Psoas muscle (tissue), 7 donors: ENCODE measurements at regions not wholly inside any gene's neighbourhood (a gene's known extent, or its start where the extent isn't known, plus 50 kb on each side); places are given as distances from the start of the nearest gene placed in this dataset.

Experiments
- ATAC-seq, 4 donors: fragments of 200-7000 bp; cut with Tn5 transposase; one replicate each; pipeline ENCODE4 v1.9.1; 2020; ENCODE audit warnings: moderate library complexity in 3 of 4, mild to moderate bottlenecking in 2 of 4
- DNase-seq, 2 donors: peaks; one replicate each; pipeline ENCODE4 v3.0.0-alpha.2; 2020
- H3K27ac ChIP-seq: fragments of 200-600 bp; one replicate; pipeline ENCODE4 v1.8.0; 2022
- H3K27me3 ChIP-seq, 3 donors: fragments of 200-600 bp in 1 of 3; one replicate each; pipeline versions ENCODE4 v1.6.1 to v1.8.0; 2013 to 2022; ENCODE audit warnings: low read length in 2 of 3, mild to moderate bottlenecking in 2 of 3, moderate library complexity in 1 of 3; ENCODE audit not compliant: insufficient read depth in 3 of 3
- H3K36me3 ChIP-seq, 2 donors: fragments of 200-600 bp in 1 of 2; one replicate each; pipeline versions ENCODE4 v1.6.1 to v1.8.0; 2013 to 2022; ENCODE audit warnings: low read depth in 1 of 2, mild to moderate bottlenecking in 1 of 2, moderate library complexity in 1 of 2; ENCODE audit not compliant: insufficient read depth in 1 of 2
- H3K4me1 ChIP-seq: fragments of 200-600 bp; one replicate; pipeline ENCODE4 v1.8.0; 2022
- H3K4me3 ChIP-seq: fragments of 200-600 bp; one replicate; pipeline ENCODE4 v1.8.0; 2022; ENCODE audit warnings: mild to moderate bottlenecking
- H3K9me3 ChIP-seq: fragments of 200-600 bp; one replicate; pipeline ENCODE4 v1.8.0; 2022
- WGBS, 3 donors: extraction: QIAGEN DNeasy Blood & Tissue Kit; methylation state at CpG; one replicate each; pipeline versions ENCODE4 v1.1.6 to v1.1.7; 2013; 5-methylcytosine and 5-hydroxymethylcytosine counted together
- intact Hi-C, 2 donors: fragments of 100-400 bp; cut with DNase I; formaldehyde crosslinking; loops; one replicate each; pipeline versions ENCODE4 v1.11.0 to v1.14.2; 2022
- TF ChIP-seq, protein P1 (sequence below): fragments of 200-600 bp; IDR thresholded peaks from one replicate; pipeline ENCODE4 v1.8.0; 2022; ENCODE audit warnings: antibody characterized with exemption
- donor health status: healthy with polysubstance abuse.
- donor health status: DM: no; HTN: no; CAD: no; lungs with moderate emphysema.
- donor health status: Bipolar disorder and iron deficiency.
- donor health status: healthy.
- donor health status: DM: yes; HTN: yes; CAD: no.
- donor health status: DM: no; HTN: no; CAD: no.
- donor health status: DM: yes; HTN: yes; CAD: no.

DNA sequence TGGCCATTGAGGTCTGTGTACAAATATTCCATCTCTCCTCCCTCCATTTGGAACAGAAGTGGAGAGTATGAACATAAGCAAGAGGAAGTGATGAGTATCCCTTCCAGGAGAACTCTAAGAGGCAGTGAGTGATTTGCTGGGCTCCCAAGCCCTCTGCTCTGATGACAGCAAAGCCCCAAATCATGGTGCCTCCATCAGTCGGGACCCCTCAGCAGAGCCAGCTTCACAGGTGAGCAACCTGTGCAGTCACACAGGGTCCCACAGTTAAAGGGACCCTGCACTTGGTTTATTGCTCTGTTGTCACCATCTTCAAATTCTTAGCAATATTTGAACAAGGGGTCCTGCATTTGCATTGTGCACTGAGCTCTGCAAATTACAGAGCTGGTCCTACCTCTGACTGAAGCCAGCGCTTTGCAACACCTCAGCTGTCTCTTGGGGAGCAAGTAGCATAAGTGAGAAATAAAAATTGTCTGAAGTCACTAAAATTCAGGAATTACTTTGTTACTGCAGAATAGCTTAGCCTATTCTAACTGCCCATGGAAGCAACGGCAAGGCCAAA lies 466.4 kb downstream of the MN1 start:
- no peak for ATAC-seq
- peaks cover 0 to 33% (median 8%) of the 10 kb centered on the region in 3 donors for H3K27me3 ChIP-seq
- H3K36me3 ChIP-seq, result no peaks in the 10 kb centered on the region
- no peaks in the 10 kb centered on the region for H3K4me1 ChIP-seq
- 49 to 81% (median 53%) methylated on average over 3 of the region's 3 CpGs for WGBS, 3 donors
- H3K4me3 ChIP-seq, result no peak overlapping the region
- H3K9me3 ChIP-seq, result no peaks in the 10 kb centered on the region
- intact Hi-C loops, result no loop called here
- no peak overlapping the region for H3K27ac ChIP-seq
- TF ChIP-seq, protein P1, sequence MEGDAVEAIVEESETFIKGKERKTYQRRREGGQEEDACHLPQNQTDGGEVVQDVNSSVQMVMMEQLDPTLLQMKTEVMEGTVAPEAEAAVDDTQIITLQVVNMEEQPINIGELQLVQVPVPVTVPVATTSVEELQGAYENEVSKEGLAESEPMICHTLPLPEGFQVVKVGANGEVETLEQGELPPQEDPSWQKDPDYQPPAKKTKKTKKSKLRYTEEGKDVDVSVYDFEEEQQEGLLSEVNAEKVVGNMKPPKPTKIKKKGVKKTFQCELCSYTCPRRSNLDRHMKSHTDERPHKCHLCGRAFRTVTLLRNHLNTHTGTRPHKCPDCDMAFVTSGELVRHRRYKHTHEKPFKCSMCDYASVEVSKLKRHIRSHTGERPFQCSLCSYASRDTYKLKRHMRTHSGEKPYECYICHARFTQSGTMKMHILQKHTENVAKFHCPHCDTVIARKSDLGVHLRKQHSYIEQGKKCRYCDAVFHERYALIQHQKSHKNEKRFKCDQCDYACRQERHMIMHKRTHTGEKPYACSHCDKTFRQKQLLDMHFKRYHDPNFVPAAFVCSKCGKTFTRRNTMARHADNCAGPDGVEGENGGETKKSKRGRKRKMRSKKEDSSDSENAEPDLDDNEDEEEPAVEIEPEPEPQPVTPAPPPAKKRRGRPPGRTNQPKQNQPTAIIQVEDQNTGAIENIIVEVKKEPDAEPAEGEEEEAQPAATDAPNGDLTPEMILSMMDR, result no peak
- no peak for DNase-seq

DNA sequence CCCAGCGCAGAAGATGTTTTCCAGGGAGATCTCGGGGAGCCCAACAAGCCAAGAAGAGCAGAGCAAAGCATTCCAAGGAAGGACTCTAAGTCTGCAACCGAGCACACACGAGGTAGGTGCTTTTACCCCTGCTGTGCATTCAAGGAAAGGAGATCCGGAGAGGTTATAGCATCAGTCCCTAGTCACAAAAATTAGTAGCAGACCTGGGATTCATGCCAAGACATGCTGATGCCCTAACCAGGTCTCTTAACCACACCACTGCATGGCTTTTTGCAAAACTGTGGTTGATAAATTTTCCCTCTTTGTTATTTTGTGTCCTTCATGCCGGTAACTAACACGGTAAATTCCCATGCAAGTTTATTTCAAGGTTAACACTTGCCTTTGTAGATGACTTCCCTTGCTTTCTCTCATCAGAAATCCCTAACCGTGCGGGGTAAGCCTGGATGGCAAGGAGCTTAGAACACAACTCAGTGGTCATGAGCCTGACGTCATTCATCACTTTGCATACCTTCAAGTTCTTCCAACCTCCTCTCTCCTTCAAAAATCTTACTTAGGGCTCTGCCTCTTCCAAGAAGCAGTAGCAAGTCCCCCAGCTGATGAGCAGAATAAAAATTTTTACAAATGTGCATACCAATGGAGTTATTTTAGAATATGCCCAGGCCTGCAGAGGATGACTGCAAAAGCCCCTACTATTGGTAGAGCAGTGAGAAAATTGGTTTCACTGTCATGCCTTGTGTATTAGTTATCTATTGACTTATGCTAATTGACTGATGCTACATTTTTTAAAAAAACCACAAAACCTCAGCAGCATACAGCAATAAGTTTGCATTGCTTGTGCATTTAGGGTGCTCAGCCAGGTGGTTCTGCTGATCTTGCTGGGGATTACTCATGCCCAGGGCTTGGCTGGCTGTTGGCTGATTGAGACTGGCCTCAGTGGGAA lies 465.1 kb downstream of the MN1 start:
- TF ChIP-seq, protein P1, result no peak
- H3K27ac ChIP-seq, result no peak overlapping the region
- H3K27me3 ChIP-seq, result peaks cover 0 to 21% (median 6%) of the 10 kb centered on the region in 3 donors
- ATAC-seq, result no peak
- no peaks in the 10 kb centered on the region for H3K4me1 ChIP-seq
- H3K4me3 ChIP-seq, result no peak overlapping the region
- intact Hi-C loops, result no loop called here
- no peaks in the 10 kb centered on the region for H3K9me3 ChIP-seq
- H3K36me3 ChIP-seq, result no peaks in the 10 kb centered on the region
- DNase-seq, result no peak
- 63 to 67% (median 67%) methylated on average over 10 of the region's 10 CpGs for WGBS, 3 donors

DNA sequence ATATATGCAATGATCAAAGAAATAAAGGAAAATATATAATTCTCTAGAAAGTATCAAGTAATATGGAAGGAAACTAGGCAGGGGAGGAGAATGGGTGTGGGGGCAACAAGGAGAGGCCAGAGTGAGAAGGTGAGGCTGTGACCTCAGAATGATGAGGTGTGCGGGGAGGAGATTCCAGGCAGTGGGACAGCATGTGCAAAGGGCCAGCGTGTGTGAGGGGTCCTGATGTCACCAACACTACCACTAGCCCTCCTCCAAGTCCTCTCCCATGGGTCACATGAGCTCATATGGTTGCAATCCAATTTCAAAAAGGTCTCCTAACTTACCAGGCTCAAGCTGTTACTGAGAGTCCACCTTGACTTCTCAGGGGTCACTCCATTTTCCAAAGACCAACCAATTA lies 463.9 kb downstream of the MN1 start:
- ATAC-seq, result no peak
- Histone ChIP-seq H3K4me3 (no peak overlapping the region), H3K27me3 (peaks cover 0 to 11% (median 3%) of the 10 kb centered on the region in 3 donors), H3K4me1 (no peaks in the 10 kb centered on the region), H3K27ac (no peak overlapping the region), H3K36me3 (no peaks in the 10 kb centered on the region), H3K9me3 (peaks cover 11% of the 10 kb centered on the region)
- intact Hi-C loops, result no loop called here
- DNase-seq, result no peak
- TF ChIP-seq, protein P1, result no peak
- WGBS, 3 donors, result 81 to 93% (median 88%) methylated on average over 2 of the region's 2 CpGs

DNA sequence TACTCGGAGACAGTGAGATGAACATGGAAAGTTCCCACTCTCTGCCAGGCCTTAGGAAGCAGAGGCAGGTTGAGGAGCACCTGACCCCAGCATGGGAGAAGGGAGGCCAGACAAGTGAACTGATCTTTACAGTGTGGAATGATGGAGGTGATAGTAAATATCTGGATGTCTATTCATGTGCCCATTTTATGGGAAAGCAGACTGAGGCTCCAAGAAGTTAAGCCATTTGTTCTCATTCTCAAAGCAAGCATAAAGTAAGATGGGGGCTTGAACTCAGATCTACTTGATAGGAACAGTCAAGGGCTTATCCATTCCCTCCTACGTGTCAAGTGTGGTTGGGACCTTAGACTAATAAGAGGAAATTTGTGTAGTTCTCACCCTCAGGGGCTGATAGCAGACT lies 461.5 kb downstream of the MN1 start:
- Histone ChIP-seq H3K27ac (no peak overlapping the region), H3K36me3 (no peaks in the 10 kb centered on the region), H3K4me3 (no peak overlapping the region), H3K9me3 (peaks cover 22% of the 10 kb centered on the region), H3K4me1 (no peaks in the 10 kb centered on the region), H3K27me3 (peaks cover 0 to 2% (median 2%) of the 10 kb centered on the region in 3 donors)
- intact Hi-C loops, result no loop called here
- ATAC-seq, result no peak
- DNase-seq, result no peak
- 76 to 90% (median 85%) methylated on average over 2 of the region's 2 CpGs for WGBS, 3 donors
- TF ChIP-seq, protein P1, result no peak
